Spinal cord (tissue), 9 donors: ENCODE measurements at regions not wholly inside any gene's neighbourhood (a gene's known extent, or its start where the extent isn't known, plus 50 kb on each side); places are given as distances from the start of the nearest gene placed in this dataset.

Source experiments
- DNase-seq, 6 donors: peaks; one replicate each; pipeline versions ENCODE4 v3.0.0 to v3.0.0-alpha.2; 2013 to 2015; ENCODE audit warnings: low spot score in 6 of 6, low read depth in 4 of 6
- H3K27ac ChIP-seq: one replicate; pipeline ENCODE4 v1.5.1; 2013; ENCODE audit warnings: low read depth, low read length, control low read depth
- H3K27me3 ChIP-seq: one replicate; pipeline ENCODE4 v1.6.1; 2013; ENCODE audit warnings: low read length; ENCODE audit not compliant: control insufficient read depth, insufficient read depth
- H3K36me3 ChIP-seq: one replicate; pipeline ENCODE4 v1.6.1; 2013; ENCODE audit warnings: low read length; ENCODE audit not compliant: control insufficient read depth, insufficient read depth
- H3K4me1 ChIP-seq: one replicate; pipeline ENCODE4 v1.6.1; 2013; ENCODE audit warnings: low read length; ENCODE audit not compliant: control insufficient read depth, insufficient read depth
- H3K4me3 ChIP-seq: one replicate; pipeline ENCODE4 v1.5.1; 2013; ENCODE audit warnings: low read depth, low read length, control low read depth
- H3K9me3 ChIP-seq: one replicate; pipeline ENCODE4 v1.6.1; 2013; ENCODE audit warnings: low read length; ENCODE audit not compliant: control insufficient read depth, insufficient read depth
- WGBS: methylation state at CpG from one replicate; pipeline ENCODE4 v1.1.5; 2013; ENCODE audit warnings: missing lambda C conversion rate; ENCODE audit not compliant: insufficient coverage; 5-methylcytosine and 5-hydroxymethylcytosine counted together
- donor health status: healthy.

DNA sequence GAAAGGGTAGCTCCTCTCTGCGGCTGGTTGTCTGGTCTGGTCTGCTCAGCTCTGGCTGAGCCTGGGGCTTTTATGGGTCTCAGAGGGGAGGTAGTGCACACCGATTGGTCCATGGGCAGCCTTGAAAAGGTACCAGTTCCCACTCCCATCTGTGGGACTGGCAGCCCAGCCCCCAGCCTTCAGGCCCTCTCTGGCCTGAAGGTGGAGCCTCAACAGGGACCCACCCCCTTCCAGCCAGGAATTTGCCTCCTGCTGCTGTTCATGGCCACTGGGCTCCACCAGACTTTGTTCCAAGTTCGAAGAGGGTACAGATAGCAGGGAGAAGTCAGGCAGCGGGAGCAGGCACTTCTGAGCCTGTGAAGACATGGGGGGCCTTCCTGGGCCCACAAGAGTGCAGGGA is 165.3 kb upstream of the SLC27A6 start:
- Histone ChIP-seq H3K27me3 (no peaks in the 10 kb centered on the region), H3K4me1 (no peaks in the 10 kb centered on the region), H3K27ac (no peak overlapping the region), H3K36me3 (no peaks in the 10 kb centered on the region), H3K9me3 (no peaks in the 10 kb centered on the region), H3K4me3 (no peak overlapping the region)
- WGBS: 88% methylated on average over 4 of the region's 4 CpGs
- no peak for DNase-seq

GRCh38 chr5:128800377-128800776 is 164.9 kb upstream of the SLC27A6 start:
- Histone ChIP-seq H3K4me1 (no peaks in the 10 kb centered on the region), H3K9me3 (no peaks in the 10 kb centered on the region), H3K4me3 (no peak overlapping the region), H3K36me3 (no peaks in the 10 kb centered on the region), H3K27me3 (no peaks in the 10 kb centered on the region), H3K27ac (no peak overlapping the region)
- DNase-seq: no peak
- 100% methylated on average over 1 of the region's 1 CpG for WGBS

GRCh38 chr5:128813317-128814070 is 151.8 kb upstream of the SLC27A6 start:
- Histone ChIP-seq H3K27me3 (no peaks in the 10 kb centered on the region), H3K27ac (no peak overlapping the region), H3K9me3 (no peaks in the 10 kb centered on the region), H3K36me3 (no peaks in the 10 kb centered on the region), H3K4me1 (no peaks in the 10 kb centered on the region), H3K4me3 (no peak overlapping the region)
- WGBS: 78% methylated on average over 2 of the region's 4 CpGs
- DNase-seq: no peak

GRCh38 chr5:128815201-128815600 is 150.1 kb upstream of the SLC27A6 start:
- Histone ChIP-seq H3K4me1 (no peaks in the 10 kb centered on the region), H3K27me3 (no peaks in the 10 kb centered on the region)
- WGBS: 66% methylated on average over 4 of the region's 5 CpGs

DNA sequence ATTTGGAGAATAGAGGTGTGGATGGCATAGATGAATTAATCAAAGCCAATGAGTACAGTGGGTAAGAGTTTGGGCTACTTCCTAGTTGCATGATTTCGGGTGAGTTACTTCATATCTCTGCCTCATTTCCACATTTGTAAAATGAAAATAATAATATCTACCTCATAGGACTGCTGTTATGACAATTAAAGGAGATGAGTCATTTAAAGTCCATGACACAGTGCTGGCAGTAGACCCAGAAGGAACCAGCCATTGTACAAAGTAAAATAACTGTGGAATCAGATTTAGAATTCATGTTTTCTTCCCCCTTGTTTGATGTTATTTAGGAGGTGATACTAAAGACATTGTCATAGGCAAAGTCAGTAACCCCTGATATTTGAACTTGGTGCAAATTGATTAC is 139.5 kb upstream of the SLC27A6 start:
- DNase-seq: no peak
- Histone ChIP-seq H3K27me3 (no peaks in the 10 kb centered on the region), H3K36me3 (no peaks in the 10 kb centered on the region), H3K27ac (no peak overlapping the region), H3K4me3 (no peak overlapping the region), H3K9me3 (no peaks in the 10 kb centered on the region), H3K4me1 (no peaks in the 10 kb centered on the region)
- no CpG with 5 or more reads among the region's 1 CpG for WGBS

More at GRCh38 chr5:128815201-128815600, 150.1 kb upstream of the SLC27A6 start:
- H3K9me3 ChIP-seq: no peaks in the 10 kb centered on the region
- H3K27ac ChIP-seq: no peak overlapping the region
- H3K36me3 ChIP-seq: no peaks in the 10 kb centered on the region
- no peak overlapping the region for H3K4me3 ChIP-seq
- no peak for DNase-seq

DNA sequence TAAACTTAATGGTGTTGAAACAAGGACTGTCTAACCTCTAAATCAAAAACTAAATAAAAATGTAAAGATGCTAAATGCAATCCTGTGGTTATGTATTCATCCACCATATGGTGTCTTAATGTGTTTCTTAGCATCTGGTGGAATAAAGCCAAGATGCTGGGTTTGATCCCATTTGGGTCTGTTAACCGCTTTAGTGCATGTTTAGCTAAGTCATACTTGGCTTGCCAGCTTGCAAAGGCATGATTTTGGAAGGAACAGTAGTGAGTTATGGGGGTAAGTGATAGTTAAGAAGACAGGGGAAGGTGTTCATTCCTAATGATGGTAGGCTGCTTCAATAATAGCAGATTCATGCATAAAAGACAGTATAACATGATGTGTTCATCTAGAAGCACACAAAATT is 139.0 kb upstream of the SLC27A6 start:
- H3K9me3 ChIP-seq: no peaks in the 10 kb centered on the region
- H3K4me1 ChIP-seq: no peaks in the 10 kb centered on the region
- H3K4me3 ChIP-seq: no peak overlapping the region
- no peaks in the 10 kb centered on the region for H3K27me3 ChIP-seq
- no peaks in the 10 kb centered on the region for H3K36me3 ChIP-seq
- no CpG with 5 or more reads among the region's 1 CpG for WGBS
- no peak overlapping the region for H3K27ac ChIP-seq
- peak in 1 of 6 donors; percentile 49 for DNase-seq

GRCh38 chr5:128836571-128836970 is 128.7 kb upstream of the SLC27A6 start:
- DNase-seq: no peak
- Histone ChIP-seq H3K27me3 (no peaks in the 10 kb centered on the region), H3K9me3 (no peaks in the 10 kb centered on the region), H3K4me1 (no peaks in the 10 kb centered on the region), H3K4me3 (no peak overlapping the region), H3K36me3 (no peaks in the 10 kb centered on the region), H3K27ac (no peak overlapping the region)
- WGBS: 49% methylated on average over 3 of the region's 5 CpGs

DNA sequence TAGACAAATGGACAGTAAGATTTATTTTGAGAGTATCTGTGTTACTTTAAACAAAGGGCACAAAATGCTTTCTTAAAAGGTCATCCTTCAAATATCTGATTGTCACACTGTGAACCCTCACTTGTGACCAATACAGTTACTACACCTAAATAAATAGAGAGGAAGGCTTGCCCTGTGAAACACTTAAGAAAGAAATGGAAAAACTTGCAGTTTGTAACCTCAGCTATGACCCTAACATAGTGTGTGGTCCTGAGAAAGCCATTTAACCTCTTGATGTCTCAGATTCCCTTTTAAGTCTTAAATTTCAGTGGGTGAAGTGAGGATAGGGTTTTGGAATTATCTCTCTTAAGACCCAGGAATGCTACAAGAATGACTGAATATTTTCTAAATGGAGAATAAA is 126.7 kb upstream of the SLC27A6 start:
- Histone ChIP-seq H3K27me3 (no peaks in the 10 kb centered on the region), H3K9me3 (no peaks in the 10 kb centered on the region), H3K4me1 (no peaks in the 10 kb centered on the region), H3K4me3 (no peak overlapping the region), H3K36me3 (no peaks in the 10 kb centered on the region), H3K27ac (no peak overlapping the region)
- no peak for DNase-seq

DNA sequence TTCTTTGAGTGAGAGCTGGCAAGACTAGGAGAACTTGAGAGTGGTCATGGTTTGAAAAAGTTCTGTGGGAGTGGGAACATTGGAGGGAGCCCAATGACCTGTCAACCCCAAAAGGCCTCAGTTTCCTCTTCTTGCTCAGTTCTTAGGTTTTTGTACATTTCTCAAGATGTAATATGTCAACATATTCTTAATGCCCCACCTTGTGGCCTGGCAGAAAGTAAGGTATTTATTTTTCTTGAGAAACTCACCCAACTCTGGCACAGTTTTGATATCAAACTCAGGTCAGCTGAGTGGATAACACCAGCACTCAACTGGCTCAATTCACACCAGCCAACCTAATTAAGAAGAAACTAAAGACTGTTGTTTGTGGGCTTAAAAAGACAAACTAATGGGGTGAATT is 123.0 kb upstream of the SLC27A6 start:
- Histone ChIP-seq H3K27me3 (no peaks in the 10 kb centered on the region), H3K9me3 (no peaks in the 10 kb centered on the region), H3K4me1 (no peaks in the 10 kb centered on the region), H3K36me3 (no peaks in the 10 kb centered on the region), H3K4me3 (no peak overlapping the region), H3K27ac (no peak overlapping the region)
- no peak for DNase-seq

DNA sequence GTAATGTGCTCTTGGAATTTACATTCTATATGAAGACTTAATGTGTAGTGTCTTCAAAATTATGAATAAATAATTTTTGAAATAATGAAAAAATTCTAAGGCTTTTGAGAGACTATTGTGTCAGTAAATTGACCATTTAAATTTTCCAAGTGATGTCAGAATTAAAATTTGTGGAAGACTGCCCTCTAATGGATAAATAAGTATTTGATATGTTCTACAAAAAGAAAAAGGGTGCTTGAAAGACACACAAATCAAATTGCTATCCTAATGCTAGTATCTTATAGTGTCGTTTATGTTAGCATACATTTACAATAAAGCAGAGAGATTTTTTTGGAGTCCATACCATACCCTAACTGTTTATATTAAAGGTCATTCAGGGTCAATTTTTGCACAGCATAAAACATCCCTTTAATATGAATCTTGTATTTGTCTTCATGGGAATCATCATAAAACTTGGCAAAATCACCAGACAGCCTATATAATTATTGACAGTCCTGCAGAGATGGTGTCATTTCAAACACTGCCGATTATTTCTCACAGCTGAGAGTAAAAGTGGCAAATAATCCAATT is 120.8 kb upstream of the SLC27A6 start:
- Histone ChIP-seq H3K27ac (no peak overlapping the region), H3K4me1 (no peaks in the 10 kb centered on the region), H3K9me3 (no peaks in the 10 kb centered on the region), H3K36me3 (no peaks in the 10 kb centered on the region), H3K27me3 (no peaks in the 10 kb centered on the region), H3K4me3 (no peak overlapping the region)
- DNase-seq: peak; percentile 17 to 85 (median 30)
- no CpG with 5 or more reads among the region's 2 CpGs for WGBS
